Medulla oblongata (tissue), 1 donor: ENCODE measurements at regions not wholly inside any gene's neighbourhood (a gene's known extent, or its start where the extent isn't known, plus 50 kb on each side); places are given as distances from the start of the nearest gene placed in this dataset.

Source experiments
- DNase-seq: peaks from one replicate; pipeline ENCODE4 v3.0.0-alpha.2; 2015; ENCODE audit errors: extremely low spot score

GRCh38 chr6:88246654-88247053 is 80.5 kb upstream of the CNR1 start:
- no peak for DNase-seq

- DNase-seq = no peak
These were observed 78.6 kb upstream of the CNR1 start for GRCh38 chr6:88244721-88245120.

- no peak for DNase-seq
These were observed 72.8 kb upstream of the CNR1 start for GRCh38 chr6:88238901-88239300.

GRCh38 chr6:88238065-88238464 is 71.9 kb upstream of the CNR1 start:
- no peak for DNase-seq

- DNase-seq = no peak
These were observed 70.6 kb upstream of the CNR1 start for GRCh38 chr6:88236612-88237360.

- DNase-seq = no peak
These were observed 66.6 kb upstream of the CNR1 start for GRCh38 chr6:88232753-88233152.

GRCh38 chr6:88223298-88223697 is 57.2 kb upstream of the CNR1 start:
- no peak for DNase-seq

GRCh38 chr6:88220493-88220892 is 54.3 kb upstream of the CNR1 start:
- no peak for DNase-seq

GRCh38 chr6:88216182-88216581 is 50.0 kb upstream of the CNR1 start:
- no peak for DNase-seq
